ENCODE measurements at regions not wholly inside any gene's neighbourhood (a gene's known extent, or its start where the extent isn't known, plus 50 kb on each side); places are given as distances from the start of the nearest gene placed in this dataset.

- TF ChIP-seq, protein P1, sequence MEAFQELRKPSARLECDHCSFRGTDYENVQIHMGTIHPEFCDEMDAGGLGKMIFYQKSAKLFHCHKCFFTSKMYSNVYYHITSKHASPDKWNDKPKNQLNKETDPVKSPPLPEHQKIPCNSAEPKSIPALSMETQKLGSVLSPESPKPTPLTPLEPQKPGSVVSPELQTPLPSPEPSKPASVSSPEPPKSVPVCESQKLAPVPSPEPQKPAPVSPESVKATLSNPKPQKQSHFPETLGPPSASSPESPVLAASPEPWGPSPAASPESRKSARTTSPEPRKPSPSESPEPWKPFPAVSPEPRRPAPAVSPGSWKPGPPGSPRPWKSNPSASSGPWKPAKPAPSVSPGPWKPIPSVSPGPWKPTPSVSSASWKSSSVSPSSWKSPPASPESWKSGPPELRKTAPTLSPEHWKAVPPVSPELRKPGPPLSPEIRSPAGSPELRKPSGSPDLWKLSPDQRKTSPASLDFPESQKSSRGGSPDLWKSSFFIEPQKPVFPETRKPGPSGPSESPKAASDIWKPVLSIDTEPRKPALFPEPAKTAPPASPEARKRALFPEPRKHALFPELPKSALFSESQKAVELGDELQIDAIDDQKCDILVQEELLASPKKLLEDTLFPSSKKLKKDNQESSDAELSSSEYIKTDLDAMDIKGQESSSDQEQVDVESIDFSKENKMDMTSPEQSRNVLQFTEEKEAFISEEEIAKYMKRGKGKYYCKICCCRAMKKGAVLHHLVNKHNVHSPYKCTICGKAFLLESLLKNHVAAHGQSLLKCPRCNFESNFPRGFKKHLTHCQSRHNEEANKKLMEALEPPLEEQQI (IDR thresholded peaks at IDR 0.05), result no peak
These were observed 150.5 kb downstream of the NTMT2 start (continued) for GRCh38 chr1:170296211-170296610.

GRCh38 chr1:170296642-170297041, 150.9 kb downstream of the NTMT2 start:
- POLR2A ChIA-PET, result no interaction called here

More at GRCh38 chr1:170296642-170297041, 150.9 kb downstream of the NTMT2 start:
- DNase-seq (ENCODE audit: extremely low read depth in 1 of 4, low spot score in 3 of 4) (no peak), ATAC-seq (no peak), FAIRE-seq (no peak)
- Histone ChIP-seq H3K27ac (ENCODE audit: extremely low read depth, low read depth, low read length) (no peak overlapping the region), H3K4me3 (no peak overlapping the region), H3K9me1 (ENCODE audit: control insufficient read depth, insufficient read depth, low read length) (no peaks in the 10 kb centered on the region), H2AFZ (ENCODE audit: low read depth, low read length) (no peak overlapping the region), H3K36me3 (ENCODE audit: control insufficient read depth, insufficient read depth, low read length) (no peaks in the 10 kb centered on the region), H3K79me2 (ENCODE audit: control insufficient read depth, insufficient read depth, low read length) (no peaks in the 10 kb centered on the region), H3K27me3 (ENCODE audit: control insufficient read depth in 2 of 2, insufficient read depth in 2 of 2, low read length in 2 of 2) (no peaks in the 10 kb centered on the region), H3K9me3 (replicated peaks; ENCODE audit: control insufficient read depth, insufficient read depth, low read depth, low read length) (no peaks in the 10 kb centered on the region), H3K9ac (ENCODE audit: insufficient read depth in 1 of 2, low read depth in 2 of 2, low read length in 2 of 2) (no peak overlapping the region), H3K4me2 (ENCODE audit: insufficient read depth, low read length) (no peak overlapping the region), H3K4me1 (replicated peaks in 1 of 2; ENCODE audit: control insufficient read depth in 2 of 2, insufficient read depth in 2 of 2, low read length in 2 of 2) (no peaks in the 10 kb centered on the region), H4K20me1 (replicated peaks; ENCODE audit: control insufficient read depth, insufficient read depth, low read length) (no peaks in the 10 kb centered on the region)
- in situ Hi-C loops (cut with MboI) (no loop called here), intact Hi-C loops (cut with micrococcal nuclease) (loop anchor here (5.0 kb wide), 1 partner anchor 114 kb away; no protein-coding TSS in a partner anchor)
- WGBS (ENCODE audit: insufficient coverage, low coverage, missing lambda C conversion rate), result 0% methylated on average over 2 of the region's 2 CpGs
- BruUV-seq (replicated peaks), result no TSS peak
- CTCF ChIA-PET (ENCODE audit: low intra/inter-chr PET ratio), result no interaction called here
- TF ChIP-seq MTA3 (IDR thresholded peaks at IDR 0.05; ENCODE audit: borderline replicate concordance), result no peak
- TF ChIP-seq ZNF398 (CRISPR knock-in tag; IDR thresholded peaks at IDR 0.05), result no peak
- TF ChIP-seq, protein P2, sequence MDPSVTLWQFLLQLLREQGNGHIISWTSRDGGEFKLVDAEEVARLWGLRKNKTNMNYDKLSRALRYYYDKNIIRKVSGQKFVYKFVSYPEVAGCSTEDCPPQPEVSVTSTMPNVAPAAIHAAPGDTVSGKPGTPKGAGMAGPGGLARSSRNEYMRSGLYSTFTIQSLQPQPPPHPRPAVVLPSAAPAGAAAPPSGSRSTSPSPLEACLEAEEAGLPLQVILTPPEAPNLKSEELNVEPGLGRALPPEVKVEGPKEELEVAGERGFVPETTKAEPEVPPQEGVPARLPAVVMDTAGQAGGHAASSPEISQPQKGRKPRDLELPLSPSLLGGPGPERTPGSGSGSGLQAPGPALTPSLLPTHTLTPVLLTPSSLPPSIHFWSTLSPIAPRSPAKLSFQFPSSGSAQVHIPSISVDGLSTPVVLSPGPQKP (CRISPR knock-in tag; IDR thresholded peaks at IDR 0.05), result no peak
- TF ChIP-seq POLR2G (IDR thresholded peaks at IDR 0.05; ENCODE audit: low read depth, low read length), result no peak
- no peak for TF ChIP-seq POLR2H (tag; IDR thresholded peaks at IDR 0.05; ENCODE audit: low read depth)
- TF ChIP-seq AFF1 (IDR thresholded peaks at IDR 0.05; ENCODE audit: low read depth in 1 of 2, partially characterized antibody in 2 of 2), result no peak
